HG03159 (cell line): ENCODE measurements at regions not wholly inside any gene's neighbourhood (a gene's known extent, or its start where the extent isn't known, plus 50 kb on each side); places are given as distances from the start of the nearest gene placed in this dataset.

ENCODE experiments used
- ATAC-seq: cut with Tn5 transposase; IDR thresholded peaks from one replicate; pipeline ENCODE4 v1.9.1; 2021; ENCODE audit warnings: mild to moderate bottlenecking, moderate library complexity; ENCODE audit not compliant: unreplicated experiment

DNA sequence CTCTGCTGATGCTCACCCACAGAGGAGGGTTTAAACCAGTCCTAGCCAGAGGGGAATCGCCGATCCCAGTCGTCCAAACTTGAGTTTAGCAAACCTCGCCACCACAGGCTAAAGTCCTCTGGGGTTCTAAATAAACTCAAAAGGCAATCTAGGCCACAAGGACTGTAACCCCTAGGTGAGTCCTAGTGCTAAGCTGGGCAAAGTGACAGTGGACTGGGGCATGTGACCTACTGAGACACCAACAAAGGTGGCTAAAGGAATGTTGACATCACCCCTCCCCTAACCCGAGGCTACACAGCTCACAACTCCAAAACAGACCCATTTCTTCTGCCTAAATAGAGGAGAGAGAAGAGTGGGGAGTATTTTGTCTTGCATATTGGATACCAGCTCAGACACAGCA lies 142.8 kb upstream of the PRDX4 start:
- no peak for ATAC-seq

DNA sequence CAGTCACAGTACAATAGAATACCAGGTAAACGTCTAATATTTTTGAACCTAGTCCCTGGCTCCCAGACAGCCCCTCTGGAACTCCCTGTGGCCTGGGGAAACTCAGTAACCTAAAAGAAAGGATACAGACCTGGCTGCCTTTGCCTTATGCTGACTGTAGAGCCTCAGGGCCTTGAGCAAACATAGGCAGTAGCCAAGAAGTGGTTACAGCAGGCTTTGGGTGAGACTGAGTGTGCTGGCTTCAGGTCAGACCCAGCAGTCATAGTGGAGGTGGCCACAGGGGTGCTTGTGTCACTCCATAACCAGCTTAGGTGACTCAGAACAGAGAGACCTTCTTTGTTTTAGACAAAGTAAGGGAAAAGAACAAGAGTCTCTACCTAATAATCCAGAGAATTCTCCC lies 141.8 kb upstream of the PRDX4 start:
- no peak for ATAC-seq

DNA sequence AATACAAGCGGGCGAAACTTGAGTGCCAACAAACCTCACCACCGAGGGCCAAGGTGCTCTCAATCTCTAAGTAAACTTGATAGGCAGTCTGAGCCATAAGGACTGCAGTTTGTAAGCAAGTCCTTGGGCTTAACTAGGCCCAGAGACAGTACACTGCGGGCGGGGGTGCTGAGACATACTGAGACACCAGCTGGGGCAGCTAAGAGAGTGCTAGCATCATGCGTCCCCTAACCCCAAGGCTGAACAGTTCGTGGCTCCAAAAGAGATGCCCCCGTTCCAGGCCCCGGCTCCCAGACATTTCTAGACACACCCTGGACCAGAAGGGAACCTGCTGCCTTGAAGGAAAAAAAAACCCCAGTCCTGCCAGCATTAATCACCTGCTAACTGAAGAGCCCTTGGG lies 126.8 kb upstream of the PRDX4 start:
- ATAC-seq = no peak

DNA sequence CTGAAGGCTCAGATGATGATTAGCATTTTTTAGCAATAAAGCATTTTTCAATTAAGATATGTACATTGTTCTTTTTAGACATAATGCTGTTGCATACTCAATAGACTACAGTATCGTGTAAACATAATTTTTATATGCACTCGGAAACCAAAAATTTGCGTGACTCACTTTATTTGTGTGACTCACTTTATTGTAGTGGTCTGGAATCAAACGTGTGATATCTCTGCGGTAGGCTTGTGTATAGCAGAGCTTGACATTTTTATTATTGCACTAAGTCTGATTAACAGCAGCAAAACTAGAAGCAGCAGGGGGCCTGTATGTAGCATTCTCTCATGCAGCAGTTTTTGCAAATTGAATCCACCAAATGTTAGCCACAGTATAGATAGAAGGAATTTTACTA lies 119.1 kb upstream of the PRDX4 start:
- no peak for ATAC-seq

DNA sequence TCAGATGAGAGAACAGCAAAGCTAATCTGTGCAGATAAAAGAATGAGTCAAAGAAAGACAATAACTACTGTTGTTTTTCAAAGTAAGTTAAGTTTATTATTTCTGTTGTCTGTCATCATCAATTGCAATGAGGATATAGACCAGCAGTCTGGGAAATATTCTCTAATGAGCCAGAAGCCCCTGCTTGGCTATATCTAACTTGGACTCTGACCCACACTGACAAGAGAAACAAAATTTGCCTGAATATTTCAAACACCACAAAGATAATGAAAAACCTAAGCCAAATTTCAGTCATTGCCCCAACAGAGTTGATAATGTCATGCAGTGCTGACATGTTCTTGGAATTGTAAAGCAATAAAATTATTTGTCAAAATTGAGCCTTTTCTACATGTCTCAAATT lies 115.0 kb upstream of the PRDX4 start:
- ATAC-seq = no peak

DNA sequence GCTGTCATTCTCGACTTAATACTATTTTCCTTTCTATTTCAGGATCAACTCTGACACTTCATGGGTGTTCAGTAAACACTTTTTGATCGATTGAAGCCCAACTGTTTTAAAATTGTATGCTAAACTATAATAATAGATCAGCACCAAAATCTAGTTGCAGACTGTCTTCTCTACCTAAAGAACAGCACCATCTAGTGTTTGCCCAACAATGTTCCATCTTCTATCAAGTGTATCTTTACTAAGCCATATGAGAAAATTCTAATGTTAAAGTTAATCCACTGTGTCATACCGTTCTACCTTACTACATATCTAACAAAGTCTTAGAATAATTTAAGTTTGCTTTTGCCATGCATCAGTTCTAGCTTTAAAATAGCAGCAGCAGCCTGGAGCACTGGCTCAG lies 113.0 kb upstream of the PRDX4 start:
- peak; percentile 60 for ATAC-seq

DNA sequence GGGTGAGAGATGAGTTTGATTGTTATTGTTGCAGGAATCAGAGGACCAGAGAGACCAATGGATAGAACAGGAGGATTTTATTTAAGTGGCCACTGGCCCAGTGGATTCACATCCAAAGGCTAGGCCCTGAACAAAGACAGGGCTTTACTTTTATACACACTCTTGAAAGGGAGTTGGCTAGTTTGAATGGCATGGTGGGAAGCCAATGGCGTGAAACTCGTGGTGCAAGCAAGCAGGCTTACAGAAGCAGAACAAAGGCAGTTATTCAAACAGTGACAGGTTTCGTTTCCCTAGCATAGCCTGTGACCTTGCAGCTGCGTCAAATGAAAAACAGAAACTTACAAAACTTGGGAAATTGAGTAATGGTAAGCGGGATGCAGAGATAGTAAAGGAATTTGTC lies 110.2 kb upstream of the PRDX4 start:
- no peak for ATAC-seq

DNA sequence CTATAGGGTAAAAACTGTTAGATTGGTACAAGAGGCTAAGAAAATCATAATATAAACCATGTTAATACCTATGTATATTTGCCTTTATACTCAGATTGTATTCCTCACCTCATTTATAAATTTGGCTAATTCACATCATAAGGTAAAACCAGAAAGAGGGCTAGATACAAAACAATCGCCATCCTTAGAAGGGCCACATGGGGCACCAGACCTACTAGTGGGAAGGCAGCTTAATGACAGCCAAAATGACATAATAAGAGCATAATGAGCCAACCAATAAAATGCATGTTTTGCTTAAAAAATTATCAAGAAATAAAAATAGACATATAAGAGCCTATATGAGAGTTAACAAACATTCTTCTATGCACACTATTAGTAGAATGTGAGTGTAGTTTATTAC lies 107.3 kb upstream of the PRDX4 start:
- no peak for ATAC-seq

DNA sequence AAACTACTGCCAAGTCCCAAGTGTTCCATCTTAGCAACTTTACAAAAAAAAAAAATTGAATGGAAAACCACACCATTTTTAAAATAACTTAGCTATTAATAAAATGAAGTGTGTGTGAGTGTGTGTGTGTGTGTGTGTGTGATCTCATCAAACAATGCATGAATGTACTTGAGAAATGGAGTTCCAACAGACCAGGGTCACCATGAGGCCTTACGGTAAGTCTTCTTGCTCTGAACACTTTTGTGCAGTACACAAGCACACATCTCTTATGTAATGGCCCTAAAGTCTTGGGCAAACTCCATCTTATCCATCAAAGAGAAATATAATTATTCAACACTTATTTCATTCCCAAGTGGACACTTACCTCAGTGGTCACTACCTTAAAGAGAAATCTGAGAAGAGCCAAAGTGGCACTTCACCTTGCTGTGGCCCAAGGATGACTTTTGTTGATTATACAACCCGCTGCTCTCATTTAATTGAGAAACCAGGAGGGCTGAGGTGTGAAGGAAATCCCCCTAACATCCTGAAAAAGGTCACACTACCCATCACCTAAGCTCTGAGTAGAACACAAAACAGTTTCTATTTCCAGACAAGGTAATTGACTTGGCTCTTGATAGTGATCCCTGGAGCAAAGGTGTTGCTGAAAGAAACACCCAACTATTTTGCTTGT lies 96.5 kb upstream of the PRDX4 start:
- ATAC-seq = no peak

DNA sequence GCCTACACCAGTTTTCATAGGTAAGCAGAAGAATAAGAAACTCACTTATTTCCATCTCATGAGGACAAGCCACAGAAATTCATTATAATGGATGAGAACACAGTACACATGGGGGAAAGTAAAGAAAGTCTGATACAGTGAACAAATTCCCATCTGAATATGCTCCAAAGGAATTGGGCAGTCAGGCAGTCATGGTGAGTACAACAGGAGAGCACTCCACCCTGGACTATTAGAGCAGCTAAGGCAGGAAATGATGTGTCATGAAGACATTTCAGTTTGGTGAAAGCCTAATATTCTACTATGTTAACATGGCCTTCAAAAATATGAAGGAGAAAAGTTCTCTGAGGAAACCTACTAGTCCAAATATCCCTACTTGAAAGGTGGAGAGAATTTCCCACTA lies 92.0 kb upstream of the PRDX4 start:
- ATAC-seq = no peak

DNA sequence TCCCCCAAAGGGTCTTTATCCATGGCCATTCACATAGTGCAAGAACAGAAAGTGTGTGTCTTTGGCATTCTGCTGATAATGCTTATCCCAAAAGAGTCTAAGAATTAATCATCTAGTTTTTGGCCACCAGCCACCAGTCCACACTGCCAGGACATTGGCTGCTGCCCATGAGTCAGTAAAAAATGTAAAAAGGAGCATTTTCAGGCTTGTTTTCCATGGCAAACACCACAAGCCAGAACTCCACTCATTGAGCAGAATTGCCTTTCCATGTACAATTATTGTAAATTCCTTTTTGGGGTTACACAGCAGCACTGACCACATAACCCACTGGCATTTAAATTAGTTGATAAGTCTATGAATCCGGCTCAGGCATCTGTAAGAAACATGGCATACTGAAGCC lies 89.2 kb upstream of the PRDX4 start:
- no peak for ATAC-seq

DNA sequence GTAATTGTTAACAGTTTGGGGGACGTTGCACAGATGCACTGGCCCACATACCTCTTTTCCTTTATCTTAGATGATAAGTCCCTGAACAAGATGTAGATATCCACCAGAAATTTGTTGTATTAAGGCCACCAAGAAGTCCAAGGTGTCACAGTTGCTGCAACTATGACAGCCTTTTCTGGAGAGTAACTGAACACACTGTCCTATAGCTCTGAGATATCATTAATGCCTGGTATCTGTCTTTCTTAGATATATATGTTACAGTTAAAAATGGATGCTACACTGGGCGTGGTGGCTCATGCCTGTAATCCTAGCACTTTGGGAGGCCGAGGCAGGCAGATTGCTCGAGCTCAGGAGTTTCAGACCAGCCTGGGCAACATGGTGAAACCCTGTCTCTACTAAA lies 77.8 kb upstream of the PRDX4 start:
- ATAC-seq = no peak

DNA sequence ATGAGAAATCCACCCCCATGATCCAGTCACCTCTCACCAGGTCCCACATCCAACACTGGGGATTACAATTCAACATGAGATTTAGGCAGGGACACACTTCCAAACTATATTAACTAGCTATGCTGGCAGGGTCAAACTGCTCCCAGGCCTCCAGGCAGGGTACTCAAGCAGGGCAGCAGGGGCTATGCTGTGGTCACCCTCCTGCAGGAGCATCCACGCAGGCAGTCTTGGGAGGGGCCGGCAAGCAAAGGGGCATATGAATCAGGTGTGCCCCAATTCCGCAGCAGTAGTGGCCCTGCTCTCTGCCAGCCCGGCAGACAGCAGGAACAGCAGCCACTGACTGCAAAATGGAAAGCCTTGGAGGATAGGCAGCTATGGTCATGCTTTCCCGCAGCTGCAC lies 74.6 kb upstream of the PRDX4 start:
- no peak for ATAC-seq

DNA sequence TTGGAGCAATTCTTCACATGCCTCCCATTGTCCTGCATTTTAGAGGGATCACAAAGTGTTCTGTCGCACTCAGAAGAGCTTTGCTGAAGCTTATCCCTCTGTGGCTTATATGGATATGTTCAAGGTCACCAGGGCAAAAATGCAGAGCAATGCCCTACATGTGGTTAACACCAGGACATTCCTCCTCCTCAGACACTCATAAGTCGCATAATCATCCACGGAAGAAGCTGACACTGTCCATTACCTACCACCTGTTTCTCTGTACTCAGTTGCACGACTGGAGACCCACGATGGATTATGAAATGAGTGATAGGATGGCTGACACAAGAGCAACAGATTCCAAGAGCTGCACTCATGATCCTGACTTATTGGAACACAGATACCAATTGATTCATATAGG lies 68.7 kb upstream of the PRDX4 start:
- no peak for ATAC-seq

DNA sequence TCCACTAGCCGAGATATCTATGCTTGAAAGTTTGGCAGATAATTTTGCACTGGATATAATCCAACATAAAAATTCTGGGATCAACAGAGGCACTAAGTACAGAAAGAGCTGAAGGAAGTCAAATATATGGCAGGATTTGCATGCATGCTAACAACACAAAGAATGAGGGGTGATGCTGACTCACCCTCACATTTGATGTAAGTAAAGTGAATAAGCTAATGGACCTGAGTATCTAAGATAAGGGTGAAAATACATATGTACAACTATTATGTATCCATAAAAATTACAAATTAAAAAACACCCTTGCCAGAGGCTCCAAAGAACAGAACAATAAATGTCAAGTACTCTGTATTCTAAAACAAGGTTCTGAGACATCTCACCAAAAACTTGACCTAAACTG lies 63.8 kb upstream of the PRDX4 start:
- no peak for ATAC-seq

DNA sequence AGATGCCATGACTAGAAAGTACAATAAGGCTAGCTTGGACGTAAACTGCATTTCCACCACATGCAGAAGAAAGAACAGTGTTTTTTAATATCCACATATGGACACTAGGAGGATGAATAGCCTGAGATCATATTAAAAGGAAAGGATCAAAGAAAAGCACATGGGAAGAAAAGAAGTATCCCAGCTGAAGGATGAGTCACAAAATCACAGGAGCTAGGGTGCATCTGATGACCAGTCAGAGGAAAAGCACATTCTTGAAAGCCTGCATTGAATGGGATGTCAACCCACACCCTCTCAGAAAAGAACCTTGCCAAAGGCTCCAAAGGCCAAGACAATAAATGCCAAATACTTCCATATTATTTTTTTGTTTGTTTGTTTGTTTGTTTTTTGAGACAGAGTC lies 56.8 kb upstream of the PRDX4 start:
- no peak for ATAC-seq

DNA sequence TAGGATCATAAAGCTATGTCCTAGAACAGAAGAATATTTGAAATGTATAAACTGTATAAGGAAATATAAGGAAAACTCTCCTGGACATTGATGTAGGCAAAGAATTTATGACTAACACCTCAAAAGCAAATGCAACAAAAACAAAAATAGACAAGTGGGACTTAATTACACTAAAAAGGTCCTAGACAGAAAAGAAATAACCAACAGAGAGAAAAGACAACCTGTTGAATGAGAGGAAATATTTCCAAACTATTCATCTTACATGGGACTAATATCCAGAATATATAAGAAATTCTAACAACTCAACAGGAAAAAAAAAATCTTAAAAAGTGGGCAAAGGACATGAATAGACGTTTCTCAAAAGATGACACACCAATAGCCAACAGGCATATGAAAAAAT lies 54.4 kb upstream of the PRDX4 start:
- ATAC-seq = no peak

DNA sequence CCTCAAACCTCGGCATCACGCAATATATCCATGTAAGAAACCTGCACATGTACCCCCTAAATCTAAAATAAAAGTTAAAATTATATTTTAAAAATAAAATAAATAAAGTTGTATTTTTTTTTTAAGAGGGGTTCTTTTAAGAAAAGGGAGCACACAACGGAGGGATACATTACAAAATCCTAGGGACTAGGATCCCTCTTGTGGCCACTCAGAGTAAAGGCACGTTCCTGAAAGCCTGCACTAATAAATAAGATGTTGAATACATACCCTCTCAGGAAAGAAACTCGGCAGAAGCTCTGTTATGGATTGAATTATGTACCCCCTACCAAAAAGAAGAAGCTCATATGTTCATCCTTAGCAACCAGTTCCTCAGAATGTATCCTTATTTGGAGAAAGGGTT lies 50.9 kb upstream of the PRDX4 start:
- ATAC-seq = peak; percentile 95
